Mesendoderm (in vitro differentiated cells): ENCODE measurements at regions not wholly inside any gene's neighbourhood (a gene's known extent, or its start where the extent isn't known, plus 50 kb on each side); places are given as distances from the start of the nearest gene placed in this dataset.
A peak's percentile ranks its signal among the peaks of the same experiment; 100 is the strongest.

Source experiments
- DNase-seq: peaks from one replicate; pipeline ENCODE4 v3.0.0; 2013
- H2AK5ac ChIP-seq: 2 replicates; pipeline ENCODE4 v1.6.1; 2013; ENCODE audit warnings: low read length, inconsistent platforms
- H2BK120ac ChIP-seq: 2 replicates; pipeline ENCODE4 v1.6.1; 2013; ENCODE audit warnings: low read depth, mild to moderate bottlenecking, low read length, moderate library complexity, mixed read lengths
- H2BK15ac ChIP-seq: replicated peaks from 2 replicates; pipeline ENCODE4 v1.6.1; 2013; ENCODE audit warnings: low read depth, mild to moderate bottlenecking, moderate library complexity
- H2BK5ac ChIP-seq: 2 replicates; pipeline ENCODE4 v1.6.1; 2013; ENCODE audit warnings: low read length, inconsistent platforms
- H3K18ac ChIP-seq: 2 replicates; pipeline ENCODE4 v1.6.1; 2013; ENCODE audit warnings: mild to moderate bottlenecking, low read length, mixed read lengths
- H3K23ac ChIP-seq: one replicate; pipeline ENCODE4 v1.6.1; 2013; ENCODE audit warnings: low read length
- H3K27ac ChIP-seq: 2 replicates; pipeline ENCODE4 v1.5.1; 2013; ENCODE audit warnings: low read depth, mild to moderate bottlenecking, inconsistent platforms, low read length, moderate library complexity
- H3K27me3 ChIP-seq: 2 replicates; pipeline ENCODE4 v1.6.1; 2013; ENCODE audit warnings: low read length, control low read depth, mild to moderate bottlenecking, inconsistent platforms; ENCODE audit not compliant: insufficient read depth, poor library complexity
- H3K36me3 ChIP-seq: 2 replicates; pipeline ENCODE4 v1.6.1; 2013; ENCODE audit warnings: low read length, inconsistent platforms; ENCODE audit not compliant: control insufficient read depth, insufficient read depth
- H3K4ac ChIP-seq: one replicate; pipeline ENCODE4 v1.6.1; 2013; ENCODE audit warnings: low read depth, mild to moderate bottlenecking, low read length, moderate library complexity
- H3K4me1 ChIP-seq: 2 replicates; pipeline ENCODE4 v1.6.1; 2013; ENCODE audit warnings: low read depth, low read length, inconsistent platforms; ENCODE audit not compliant: control insufficient read depth
- H3K4me2 ChIP-seq: 2 replicates; pipeline ENCODE4 v1.6.1; 2013; ENCODE audit warnings: low read length
- H3K4me3 ChIP-seq: 2 replicates; pipeline ENCODE4 v1.5.1; 2013; ENCODE audit warnings: mild to moderate bottlenecking, low read length
- H3K56ac ChIP-seq: one replicate; pipeline ENCODE4 v1.6.1; 2013; ENCODE audit warnings: low read length
- H3K79me1 ChIP-seq: 2 replicates; pipeline ENCODE4 v1.6.1; 2013; ENCODE audit warnings: low read length, inconsistent platforms
- H3K79me2 ChIP-seq: 2 replicates; pipeline ENCODE4 v1.6.1; 2013; ENCODE audit warnings: mild to moderate bottlenecking, low read length; ENCODE audit not compliant: control insufficient read depth, insufficient read depth
- H3K9ac ChIP-seq: 2 replicates; pipeline ENCODE4 v1.6.1; 2013; ENCODE audit warnings: low read length, inconsistent platforms
- H4K5ac ChIP-seq: one replicate; pipeline ENCODE4 v1.6.1; 2013; ENCODE audit warnings: low read length
- H4K8ac ChIP-seq: one replicate; pipeline ENCODE4 v1.6.1; 2013; ENCODE audit warnings: low read depth, mild to moderate bottlenecking, control low read depth, low read length, moderate library complexity
- WGBS: extraction: QIAGEN DNeasy Blood & Tissue Kit; methylation state at CpG from one replicate; pipeline ENCODE4 v1.1.7; 2013; ENCODE audit warnings: low lambda C conversion rate, missing lambda C conversion rate; ENCODE audit not compliant: insufficient coverage; ENCODE audit errors: extremely low coverage; 5-methylcytosine and 5-hydroxymethylcytosine counted together

GRCh38 chr4:156643826-156644225, 327.8 kb downstream of the PDGFC start:
- H3K4me3 ChIP-seq, result no peak overlapping the region
- H4K5ac ChIP-seq, result no peak overlapping the region
- H4K8ac ChIP-seq, result no peak overlapping the region
- no peak for DNase-seq
- H3K79me2 ChIP-seq, result no peaks in the 10 kb centered on the region
- H3K4ac ChIP-seq, result no peak overlapping the region
- H3K27ac ChIP-seq, result no peak overlapping the region
- no peaks in the 10 kb centered on the region for H3K27me3 ChIP-seq
- no peaks in the 10 kb centered on the region for H3K4me1 ChIP-seq
- H3K56ac ChIP-seq, result no peak overlapping the region
- no peak overlapping the region for H2AK5ac ChIP-seq
- H2BK120ac ChIP-seq, result no peak overlapping the region
- H3K18ac ChIP-seq, result no peak overlapping the region
- no peak overlapping the region for H2BK15ac ChIP-seq
- no peaks in the 10 kb centered on the region for H3K79me1 ChIP-seq
- H2BK5ac ChIP-seq, result no peak overlapping the region
- no peaks in the 10 kb centered on the region for H3K36me3 ChIP-seq
- no peak overlapping the region for H3K9ac ChIP-seq
- H3K23ac ChIP-seq, result no peak overlapping the region
- H3K4me2 ChIP-seq, result no peak overlapping the region

GRCh38 chr4:156642161-156642560, 329.4 kb downstream of the PDGFC start:
- Histone ChIP-seq H3K4me3 (no peak overlapping the region), H3K27me3 (no peaks in the 10 kb centered on the region), H3K79me2 (no peaks in the 10 kb centered on the region), H2BK120ac (no peak overlapping the region), H2BK15ac (no peak overlapping the region), H3K9ac (no peak overlapping the region), H2AK5ac (no peak overlapping the region), H3K4me2 (no peak overlapping the region), H3K4ac (no peak overlapping the region), H3K18ac (no peak overlapping the region), H4K8ac (no peak overlapping the region), H2BK5ac (no peak overlapping the region), H3K79me1 (no peaks in the 10 kb centered on the region), H3K4me1 (no peaks in the 10 kb centered on the region), H3K23ac (no peak overlapping the region), H3K36me3 (no peaks in the 10 kb centered on the region), H4K5ac (no peak overlapping the region), H3K56ac (no peak overlapping the region), H3K27ac (no peak overlapping the region)
- WGBS, result no CpG with 5 or more reads among the region's 3 CpGs
- DNase-seq, result no peak

GRCh38 chr4:156638925-156639605, 332.5 kb downstream of the PDGFC start:
- no peaks in the 10 kb centered on the region for H3K4me1 ChIP-seq
- DNase-seq, result peak; percentile 10
- H3K18ac ChIP-seq, result no peak overlapping the region
- H3K56ac ChIP-seq, result no peak overlapping the region
- H3K27me3 ChIP-seq, result no peaks in the 10 kb centered on the region
- H2BK15ac ChIP-seq, result no peak overlapping the region
- no CpG with 5 or more reads among the region's 4 CpGs for WGBS
- H2BK120ac ChIP-seq, result no peak overlapping the region
- no peak overlapping the region for H3K4me2 ChIP-seq
- no peak overlapping the region for H3K9ac ChIP-seq
- no peaks in the 10 kb centered on the region for H3K79me1 ChIP-seq
- no peaks in the 10 kb centered on the region for H3K36me3 ChIP-seq
- H2BK5ac ChIP-seq, result no peak overlapping the region
- H3K27ac ChIP-seq, result no peak overlapping the region
- no peaks in the 10 kb centered on the region for H3K79me2 ChIP-seq
- H3K23ac ChIP-seq, result no peak overlapping the region
- no peak overlapping the region for H3K4ac ChIP-seq
- no peak overlapping the region for H3K4me3 ChIP-seq
- no peak overlapping the region for H4K5ac ChIP-seq
- H2AK5ac ChIP-seq, result no peak overlapping the region
- no peak overlapping the region for H4K8ac ChIP-seq

- Histone ChIP-seq H3K4me2 (no peak overlapping the region), H3K4me3 (no peak overlapping the region), H4K8ac (no peak overlapping the region), H3K27ac (no peak overlapping the region), H4K5ac (no peak overlapping the region), H3K4ac (peak overlapping the region; percentile 3), H2BK5ac (no peak overlapping the region), H2AK5ac (no peak overlapping the region), H3K27me3 (no peaks in the 10 kb centered on the region), H3K4me1 (no peaks in the 10 kb centered on the region), H3K9ac (no peak overlapping the region), H3K23ac (no peak overlapping the region), H3K79me1 (no peaks in the 10 kb centered on the region), H2BK15ac (no peak overlapping the region), H3K56ac (no peak overlapping the region), H3K18ac (no peak overlapping the region), H3K36me3 (no peaks in the 10 kb centered on the region), H3K79me2 (no peaks in the 10 kb centered on the region), H2BK120ac (no peak overlapping the region)
- peak; percentile 40 for DNase-seq
- WGBS, result no CpG with 5 or more reads among the region's 5 CpGs
Measured at GRCh38 chr4:156638334-156638733, 333.3 kb downstream of the PDGFC start.

DNA sequence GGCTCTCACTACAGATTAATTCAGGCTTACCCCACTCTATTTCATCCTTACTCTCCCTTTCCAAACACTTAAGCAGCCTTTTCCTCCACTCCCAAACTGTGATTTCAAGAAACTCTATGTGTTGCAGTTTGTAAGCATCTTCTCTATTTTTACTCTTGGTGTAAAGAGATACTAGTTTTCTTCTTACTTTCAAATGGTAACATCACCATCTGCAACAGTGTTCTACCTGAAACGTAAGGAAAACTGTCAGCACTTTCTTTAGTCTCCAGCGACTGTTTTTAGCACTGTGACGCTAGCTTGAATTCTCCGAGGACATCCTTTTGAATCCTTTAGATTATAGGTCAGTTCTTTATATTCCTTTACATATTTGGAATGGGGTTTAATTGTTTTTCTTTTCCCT, 335.2 kb downstream of the PDGFC start:
- H2BK5ac ChIP-seq, result no peak overlapping the region
- peak overlapping the region; percentile 27 for H2BK15ac ChIP-seq
- no peaks in the 10 kb centered on the region for H3K36me3 ChIP-seq
- H3K27me3 ChIP-seq, result no peaks in the 10 kb centered on the region
- no peak overlapping the region for H4K5ac ChIP-seq
- no peak overlapping the region for H3K56ac ChIP-seq
- no peaks in the 10 kb centered on the region for H3K79me1 ChIP-seq
- H3K79me2 ChIP-seq, result no peaks in the 10 kb centered on the region
- H2AK5ac ChIP-seq, result no peak overlapping the region
- no peak overlapping the region for H3K9ac ChIP-seq
- H4K8ac ChIP-seq, result no peak overlapping the region
- no peak overlapping the region for H3K4me3 ChIP-seq
- no CpG with 5 or more reads among the region's 4 CpGs for WGBS
- no peak overlapping the region for H3K4me2 ChIP-seq
- no peak overlapping the region for H2BK120ac ChIP-seq
- H3K4ac ChIP-seq, result no peak overlapping the region
- H3K23ac ChIP-seq, result no peak overlapping the region
- H3K4me1 ChIP-seq, result no peaks in the 10 kb centered on the region
- DNase-seq, result peak; percentile 1
- no peak overlapping the region for H3K27ac ChIP-seq
- no peak overlapping the region for H3K18ac ChIP-seq

- H2AK5ac ChIP-seq, result no peak overlapping the region
- H3K4me2 ChIP-seq, result no peak overlapping the region
- no peak overlapping the region for H2BK5ac ChIP-seq
- no peaks in the 10 kb centered on the region for H3K4me1 ChIP-seq
- no peaks in the 10 kb centered on the region for H3K79me2 ChIP-seq
- H2BK15ac ChIP-seq, result no peak overlapping the region
- H3K36me3 ChIP-seq, result no peaks in the 10 kb centered on the region
- H4K8ac ChIP-seq, result no peak overlapping the region
- no peak overlapping the region for H3K9ac ChIP-seq
- H3K27me3 ChIP-seq, result no peaks in the 10 kb centered on the region
- DNase-seq, result peak; percentile 2
- no peak overlapping the region for H3K18ac ChIP-seq
- H3K4me3 ChIP-seq, result no peak overlapping the region
- no CpG with 5 or more reads among the region's 1 CpG for WGBS
- no peak overlapping the region for H2BK120ac ChIP-seq
- H3K27ac ChIP-seq, result no peak overlapping the region
- H3K79me1 ChIP-seq, result no peaks in the 10 kb centered on the region
- H3K23ac ChIP-seq, result no peak overlapping the region
- no peak overlapping the region for H3K4ac ChIP-seq
- H4K5ac ChIP-seq, result no peak overlapping the region
- H3K56ac ChIP-seq, result no peak overlapping the region
Measured at GRCh38 chr4:156635051-156635450, 336.5 kb downstream of the PDGFC start.
